ENCODE measurements at regions not wholly inside any gene's neighbourhood (a gene's known extent, or its start where the extent isn't known, plus 50 kb on each side); places are given as distances from the start of the nearest gene placed in this dataset.

DNA sequence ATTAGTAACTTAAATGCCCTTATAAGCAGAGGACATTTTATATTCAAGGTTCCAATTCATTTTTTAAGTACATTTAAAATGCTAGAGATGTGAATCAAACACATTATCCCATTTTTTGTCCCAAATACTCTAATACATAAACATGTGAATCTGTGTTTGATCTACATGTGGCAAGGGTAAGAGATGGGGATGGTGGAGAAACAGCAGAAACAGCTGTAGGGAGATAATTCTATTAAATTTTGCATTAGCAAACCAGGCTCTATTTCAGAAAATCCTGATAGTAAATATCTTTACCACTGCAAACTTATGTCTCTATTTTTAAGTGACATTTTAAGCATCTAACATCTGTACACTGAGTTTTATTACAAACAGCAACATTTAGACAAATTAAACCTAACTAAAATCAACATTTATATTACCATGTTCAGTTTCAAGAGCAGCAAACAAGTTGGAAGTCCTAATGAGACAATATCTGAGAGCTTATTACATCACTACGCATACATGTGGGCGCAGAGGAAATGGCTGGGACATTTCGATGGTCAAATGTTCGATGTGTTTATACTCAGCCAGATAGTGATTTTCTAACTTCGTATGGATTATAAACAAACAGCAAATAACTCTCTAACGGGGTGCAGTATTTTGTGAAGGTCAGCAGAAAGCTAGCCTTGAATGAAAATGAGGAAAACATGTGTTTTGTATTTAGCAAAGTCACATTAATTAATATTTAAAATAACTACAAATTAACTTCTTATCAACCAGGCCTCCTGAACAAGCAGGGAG, 165.1 kb downstream of the GJA1 start:
- POLR2A ChIA-PET (ENCODE audit: unreplicated experiment), result no interaction called here
- H3K27ac ChIP-seq (ENCODE audit: low read length), result no peak overlapping the region
- intact Hi-C loops (cut with micrococcal nuclease), result loop anchor here (10.0 kb wide), 1 partner anchor 166 kb away; the partner anchor contains the start of gene GJA1

DNA sequence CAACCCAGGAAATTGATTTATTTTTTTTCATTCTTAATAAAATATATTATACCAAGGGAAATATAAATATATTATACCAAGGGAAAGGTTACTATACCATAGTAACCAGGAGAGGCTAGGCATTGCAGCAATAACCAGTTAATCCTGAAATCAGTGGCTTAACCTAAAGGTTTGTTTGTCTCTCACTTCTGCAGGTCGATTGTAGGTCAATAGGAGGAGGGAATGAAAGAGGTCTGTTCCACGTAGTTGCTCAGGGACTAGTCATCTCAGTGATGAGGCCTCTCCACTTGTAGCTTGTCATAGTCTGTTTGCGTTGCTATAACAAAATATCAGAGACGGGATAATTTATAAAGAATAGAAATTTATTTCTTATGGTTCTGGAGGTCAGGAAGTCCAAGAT, 168.0 kb downstream of the GJA1 start:
- Histone ChIP-seq H3K4me2 (ENCODE audit: low read length) (no peak overlapping the region), H3K27me3 (ENCODE audit: low read length) (no peaks in the 10 kb centered on the region), H4K20me1 (ENCODE audit: low read length) (no peaks in the 10 kb centered on the region), H3K4me3 (ENCODE audit: low read length) (no peak overlapping the region), H2AFZ (ENCODE audit: low read length) (no peak overlapping the region), H3K79me2 (ENCODE audit: low read length) (no peaks in the 10 kb centered on the region), H3K4me1 (ENCODE audit: insufficient read depth, low read length) (0 out of 2 replicates have a peak, but pooled peaks cover 4% of the 10 kb centered on the region), H3F3A (ENCODE audit: low read length, unreplicated experiment) (no peaks in the 10 kb centered on the region), H3K9me3 (ENCODE audit: low read length) (no peaks in the 10 kb centered on the region), H3K9ac (ENCODE audit: low read length) (no peak overlapping the region), H3K27ac (ENCODE audit: low read length) (no peak overlapping the region), H3K36me3 (ENCODE audit: low read depth, low read length) (no peaks in the 10 kb centered on the region), H3K9me2 (replicated peaks; ENCODE audit: low read length) (no peaks in the 10 kb centered on the region)
- TF ChIP-seq, protein P1, sequence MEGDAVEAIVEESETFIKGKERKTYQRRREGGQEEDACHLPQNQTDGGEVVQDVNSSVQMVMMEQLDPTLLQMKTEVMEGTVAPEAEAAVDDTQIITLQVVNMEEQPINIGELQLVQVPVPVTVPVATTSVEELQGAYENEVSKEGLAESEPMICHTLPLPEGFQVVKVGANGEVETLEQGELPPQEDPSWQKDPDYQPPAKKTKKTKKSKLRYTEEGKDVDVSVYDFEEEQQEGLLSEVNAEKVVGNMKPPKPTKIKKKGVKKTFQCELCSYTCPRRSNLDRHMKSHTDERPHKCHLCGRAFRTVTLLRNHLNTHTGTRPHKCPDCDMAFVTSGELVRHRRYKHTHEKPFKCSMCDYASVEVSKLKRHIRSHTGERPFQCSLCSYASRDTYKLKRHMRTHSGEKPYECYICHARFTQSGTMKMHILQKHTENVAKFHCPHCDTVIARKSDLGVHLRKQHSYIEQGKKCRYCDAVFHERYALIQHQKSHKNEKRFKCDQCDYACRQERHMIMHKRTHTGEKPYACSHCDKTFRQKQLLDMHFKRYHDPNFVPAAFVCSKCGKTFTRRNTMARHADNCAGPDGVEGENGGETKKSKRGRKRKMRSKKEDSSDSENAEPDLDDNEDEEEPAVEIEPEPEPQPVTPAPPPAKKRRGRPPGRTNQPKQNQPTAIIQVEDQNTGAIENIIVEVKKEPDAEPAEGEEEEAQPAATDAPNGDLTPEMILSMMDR (conservative IDR thresholded peaks at IDR 0.05; ENCODE audit: low read depth, low read length), result no peak
- TF ChIP-seq EZH2 (IDR thresholded peaks at IDR 0.05; ENCODE audit: low read length, unreplicated experiment) (no peak), EZH2phosphoT487 (IDR thresholded peaks at IDR 0.05; ENCODE audit: borderline replicate concordance, low read length) (no peak)
- ChIA-PET POLR2A (ENCODE audit: unreplicated experiment) (no interaction called here), CTCF (no interaction called here)
- DNase-seq (peak; percentile 32), ATAC-seq (no peak)
- BruUV-seq (replicated peaks), result no TSS peak
- intact Hi-C loops (cut with micrococcal nuclease), result loop anchor here (10.0 kb wide), 1 partner anchor 169 kb away; the partner anchor contains the start of gene GJA1

More for the DNA sequence above, 165.1 kb downstream of the GJA1 start:
- Histone ChIP-seq H3K36me3 (ENCODE audit: low read depth, low read length) (no peaks in the 10 kb centered on the region), H3K9me3 (ENCODE audit: low read length) (no peaks in the 10 kb centered on the region), H3K4me2 (ENCODE audit: low read length) (no peak overlapping the region), H3K4me1 (ENCODE audit: insufficient read depth, low read length) (peaks cover 14% of the 10 kb centered on the region), H3K9me2 (replicated peaks; ENCODE audit: low read length) (no peaks in the 10 kb centered on the region), H2AFZ (ENCODE audit: low read length) (no peak overlapping the region), H3K27me3 (ENCODE audit: low read length) (no peaks in the 10 kb centered on the region), H3K79me2 (ENCODE audit: low read length) (no peaks in the 10 kb centered on the region), H3K4me3 (ENCODE audit: low read length) (no peak overlapping the region), H3F3A (ENCODE audit: low read length, unreplicated experiment) (no peaks in the 10 kb centered on the region), H4K20me1 (ENCODE audit: low read length) (no peaks in the 10 kb centered on the region), H3K9ac (ENCODE audit: low read length) (no peak overlapping the region)
- no TSS peak for BruUV-seq (replicated peaks)
- TF ChIP-seq EZH2 (IDR thresholded peaks at IDR 0.05; ENCODE audit: low read length, unreplicated experiment), result no peak
- ATAC-seq, result no peak
- DNase-seq, result no peak
- CTCF ChIA-PET, result no interaction called here

DNA sequence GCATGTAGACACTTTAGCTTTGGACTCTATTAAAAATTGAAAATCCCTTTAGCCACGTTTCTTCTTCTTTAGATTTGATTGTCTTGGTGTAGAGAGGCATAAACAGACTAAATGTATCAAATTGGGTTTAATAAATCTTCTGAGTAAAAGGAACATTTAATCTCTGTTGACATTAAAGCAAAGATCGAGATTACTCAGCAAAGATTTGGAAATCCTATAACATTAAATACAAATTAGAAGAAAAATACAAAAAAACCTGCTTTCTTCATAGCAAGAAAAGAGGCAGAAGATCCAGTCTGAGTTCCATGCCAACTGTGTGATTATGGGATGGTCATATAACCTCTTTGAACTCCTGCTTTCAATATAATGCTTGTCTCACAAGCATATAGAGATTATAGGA, 172.3 kb downstream of the GJA1 start:
- ChIA-PET POLR2A (ENCODE audit: unreplicated experiment) (no interaction called here), CTCF (no interaction called here)
- H3K4me2 ChIP-seq (ENCODE audit: low read length), result no peak overlapping the region
- no peak for ATAC-seq
- intact Hi-C loops (cut with micrococcal nuclease), result loop anchor here (10.0 kb wide), 1 partner anchor 173 kb away; the partner anchor contains the start of gene GJA1
- H3K4me1 ChIP-seq (ENCODE audit: insufficient read depth, low read length), result no peaks in the 10 kb centered on the region
- no peak overlapping the region for H3K4me3 ChIP-seq (ENCODE audit: low read length)
- no peaks in the 10 kb centered on the region for H3K27me3 ChIP-seq (ENCODE audit: low read length)
- H3K9ac ChIP-seq (ENCODE audit: low read length), result no peak overlapping the region
- no peaks in the 10 kb centered on the region for H3K79me2 ChIP-seq (ENCODE audit: low read length)
- DNase-seq, result no peak
- BruUV-seq (replicated peaks), result no TSS peak
- H3K27ac ChIP-seq (ENCODE audit: low read length), result no peak overlapping the region
- no peaks in the 10 kb centered on the region for H3K9me3 ChIP-seq (ENCODE audit: low read length)
- H4K20me1 ChIP-seq (ENCODE audit: low read length), result no peaks in the 10 kb centered on the region
- no peaks in the 10 kb centered on the region for H3K36me3 ChIP-seq (ENCODE audit: low read depth, low read length)
- TF ChIP-seq EZH2phosphoT487 (IDR thresholded peaks at IDR 0.05; ENCODE audit: borderline replicate concordance, low read length), result no peak
- TF ChIP-seq, protein P1 (conservative IDR thresholded peaks at IDR 0.05; ENCODE audit: low read depth, low read length), result no peak
- no peak for TF ChIP-seq EZH2 (IDR thresholded peaks at IDR 0.05; ENCODE audit: low read length, unreplicated experiment)
- no peaks in the 10 kb centered on the region for H3K9me2 ChIP-seq (replicated peaks; ENCODE audit: low read length)
- no peak overlapping the region for H2AFZ ChIP-seq (ENCODE audit: low read length)
- no peaks in the 10 kb centered on the region for H3F3A ChIP-seq (ENCODE audit: low read length, unreplicated experiment)

Measured in PC-3 (cell line).